IMR-90 (cell line): ENCODE measurements at regions not wholly inside any gene's neighbourhood (a gene's known extent, or its start where the extent isn't known, plus 50 kb on each side); places are given as distances from the start of the nearest gene placed in this dataset.

ENCODE experiments used
- ATAC-seq: fragments of 200-7000 bp; cut with Tn5 transposase; 2 replicates; pipeline ENCODE4 v1.9.1; 2020; ENCODE audit warnings: low read depth, mild to moderate bottlenecking, moderate library complexity
- BruUV-seq: library from RNA; stranded (reverse); fragments of 400-500 nt; replicated peaks from 2 replicates; lab custom pipeline; 2021; lab: Mats Ljungman, UMichigan
- CTCF ChIA-PET: fragments of 300-600 bp; formaldehyde crosslinking; extraction: SDS; loops from one replicate; lab custom pipeline; 2021; ENCODE audit warnings: antibody characterized with exemption; lab: Yijun Ruan, JAX
- POLR2A ChIA-PET: fragments of 300-600 bp; sonication (Branson Sonifier 250); formaldehyde crosslinking; loops from one replicate; lab custom pipeline; 2022; ENCODE audit warnings: antibody characterized with exemption; ENCODE audit not compliant: unreplicated experiment; lab: Charles Lee
- DNase-seq: peaks from one replicate; pipeline ENCODE4 v3.0.0; 2013
- H2AFZ ChIP-seq: replicated peaks from 2 replicates; pipeline ENCODE3; 2013; ENCODE audit warnings: low read length, mild to moderate bottlenecking; ENCODE audit not compliant: poor library complexity
- H2AK5ac ChIP-seq: 2 replicates; pipeline ENCODE4 v1.6.1; 2013; ENCODE audit warnings: low read depth, low read length, inconsistent platforms
- H2AK9ac ChIP-seq: replicated peaks from 2 replicates; pipeline ENCODE3; 2013; ENCODE audit warnings: mild to moderate bottlenecking, low read depth, low read length, moderate library complexity; ENCODE audit not compliant: poor library complexity
- H2BK120ac ChIP-seq: 2 replicates; pipeline ENCODE4 v1.6.1; 2013; ENCODE audit warnings: low read depth, low read length, inconsistent platforms
- H2BK15ac ChIP-seq: 3 replicates; pipeline ENCODE4 v1.6.1; 2013; ENCODE audit warnings: low read depth, low read length, inconsistent platforms
- H2BK20ac ChIP-seq: 2 replicates; pipeline ENCODE4 v1.6.1; 2013; ENCODE audit warnings: low read depth, mild to moderate bottlenecking, inconsistent platforms, low read length, moderate library complexity
- H2BK5ac ChIP-seq: 2 replicates; pipeline ENCODE4 v1.6.1; 2013; ENCODE audit warnings: mild to moderate bottlenecking, low read depth, low read length, inconsistent platforms; ENCODE audit not compliant: poor library complexity, severe bottlenecking
- H3K14ac ChIP-seq: replicated peaks from 2 replicates; pipeline ENCODE4 v1.6.1; 2013; ENCODE audit warnings: low read depth, low read length, inconsistent platforms
- H3K18ac ChIP-seq: 2 replicates; pipeline ENCODE4 v1.6.1; 2013; ENCODE audit warnings: low read depth, low read length, control low read depth
- H3K23ac ChIP-seq: 2 replicates; pipeline ENCODE4 v1.6.1; 2013; ENCODE audit warnings: low read depth, low read length, inconsistent platforms
- H3K27ac ChIP-seq: 2 replicates; pipeline ENCODE4 v1.5.1; 2013; ENCODE audit warnings: mild to moderate bottlenecking, control low read depth, low read length; ENCODE audit not compliant: insufficient read depth
- H3K27me3 ChIP-seq: 2 replicates; pipeline ENCODE4 v1.6.1; 2013; ENCODE audit warnings: low read length; ENCODE audit not compliant: control insufficient read depth, insufficient read depth
- H3K36me3 ChIP-seq: 2 replicates; pipeline ENCODE4 v1.6.1; 2013; ENCODE audit warnings: low read length, mixed read lengths; ENCODE audit not compliant: control insufficient read depth, insufficient read depth
- H3K4ac ChIP-seq: 2 replicates; pipeline ENCODE4 v1.6.1; 2013; ENCODE audit warnings: low read depth, low read length, inconsistent platforms
- H3K4me1 ChIP-seq: 2 replicates; pipeline ENCODE4 v1.6.1; 2013; ENCODE audit warnings: low read length, mixed read lengths; ENCODE audit not compliant: control insufficient read depth, insufficient read depth
- H3K4me2 ChIP-seq: 2 replicates; pipeline ENCODE4 v1.6.1; 2013; ENCODE audit warnings: low read depth, mild to moderate bottlenecking, control low read depth, low read length, moderate library complexity
- H3K4me3 ChIP-seq: 2 replicates; pipeline ENCODE4 v1.5.1; 2013; ENCODE audit warnings: low read depth, mild to moderate bottlenecking, control low read depth, low read length, moderate library complexity; ENCODE audit not compliant: insufficient read depth
- H3K56ac ChIP-seq: 2 replicates; pipeline ENCODE4 v1.6.1; 2013; ENCODE audit warnings: low read length, inconsistent platforms; ENCODE audit not compliant: insufficient read depth; ENCODE audit errors: extremely low read depth
- H3K79me1 ChIP-seq, 2 experiments: 2 replicates each; pipeline ENCODE4 v1.6.1; 2013; ENCODE audit warnings: low read length in 2 of 2, inconsistent platforms in 1 of 2, low read depth in 1 of 2
- H3K9ac ChIP-seq: 2 replicates; pipeline ENCODE4 v1.6.1; 2013; ENCODE audit warnings: low read depth, low read length, control low read depth
- H3K9me1 ChIP-seq: 2 replicates; pipeline ENCODE4 v1.6.1; 2013; ENCODE audit warnings: low read length, inconsistent platforms; ENCODE audit not compliant: insufficient read depth
- H3K9me3 ChIP-seq: 2 replicates; pipeline ENCODE4 v1.6.1; 2013; ENCODE audit warnings: low read length; ENCODE audit not compliant: control insufficient read depth, insufficient read depth
- H4K20me1 ChIP-seq: 2 replicates; pipeline ENCODE4 v1.6.1; 2013; ENCODE audit warnings: low read length, inconsistent platforms; ENCODE audit not compliant: insufficient read depth
- H4K5ac ChIP-seq: 2 replicates; pipeline ENCODE4 v1.6.1; 2013; ENCODE audit warnings: mild to moderate bottlenecking, low read depth, low read length, control low read depth
- H4K8ac ChIP-seq, 2 experiments: 2 replicates each; pipeline ENCODE4 v1.6.1; 2013; ENCODE audit warnings: low read depth in 2 of 2, low read length in 2 of 2, control low read depth in 1 of 2, inconsistent platforms in 1 of 2
- H4K91ac ChIP-seq: 2 replicates; pipeline ENCODE4 v1.6.1; 2013; ENCODE audit warnings: low read depth, low read length, inconsistent platforms; ENCODE audit not compliant: insufficient read depth
- BHLHE40 ChIP-seq: fragments of 150-350 bp; IDR thresholded peaks from 2 replicates; pipeline ENCODE4 v1.6.1; 2016; ENCODE audit warnings: mild to moderate bottlenecking, low read depth, low read length
- CEBPB ChIP-seq: IDR thresholded peaks from 2 replicates; pipeline ENCODE4 v1.6.1; 2012; ENCODE audit warnings: low read depth, low read length, improper control_type of control experiment
- CHD1 ChIP-seq: IDR thresholded peaks from 2 replicates; pipeline ENCODE4 v1.6.1; 2012; ENCODE audit warnings: low read depth, low read length, improper control_type of control experiment
- FOS ChIP-seq: fragments of 150-350 bp; IDR thresholded peaks from 2 replicates; pipeline ENCODE4 v1.6.1; 2016; ENCODE audit warnings: low read depth, low read length
- MAFK ChIP-seq: IDR thresholded peaks from 2 replicates; pipeline ENCODE4 v1.6.1; 2012; ENCODE audit warnings: low read depth, low read length, improper control_type of control experiment
- MAZ ChIP-seq: IDR thresholded peaks from 2 replicates; pipeline ENCODE4 v1.6.1; 2012; ENCODE audit warnings: low read depth, mild to moderate bottlenecking, low read length, improper control_type of control experiment, moderate library complexity, borderline replicate concordance
- MXI1 ChIP-seq: IDR thresholded peaks from 2 replicates; pipeline ENCODE4 v1.6.1; 2012; ENCODE audit warnings: low read depth, mild to moderate bottlenecking, low read length, moderate library complexity, borderline replicate concordance
- NFE2L2 ChIP-seq: fragments of 150-350 bp; IDR thresholded peaks from 2 replicates; pipeline ENCODE4 v1.6.1; 2016; ENCODE audit warnings: low read depth, mild to moderate bottlenecking, low read length
- POLR2A ChIP-seq: IDR thresholded peaks from 2 replicates; pipeline ENCODE4 v1.6.1; 2012; ENCODE audit warnings: mild to moderate bottlenecking, low read depth, low read length
- RAD21 ChIP-seq: IDR thresholded peaks from 2 replicates; pipeline ENCODE4 v1.6.1; 2012; ENCODE audit warnings: low read length, improper control_type of control experiment
- RCOR1 ChIP-seq: IDR thresholded peaks from 2 replicates; pipeline ENCODE4 v1.6.1; 2012; ENCODE audit warnings: mild to moderate bottlenecking, low read length, improper control_type of control experiment; ENCODE audit not compliant: insufficient replicate concordance
- RFX5 ChIP-seq: IDR thresholded peaks from 2 replicates; pipeline ENCODE4 v1.8.0; 2012; ENCODE audit warnings: low read depth, mild to moderate bottlenecking, low read length, moderate library complexity
- SMC3 ChIP-seq: fragments of 150-350 bp; IDR thresholded peaks from 2 replicates; pipeline ENCODE4 v1.6.1; 2016; ENCODE audit warnings: low read depth, mild to moderate bottlenecking, antibody characterized with exemption, low read length, moderate library complexity
- WGBS, 2 experiments: methylation state at CpG; one replicate each; pipeline versions ENCODE4 v1.1.5 to v1.1.7; 2013; ENCODE audit warnings: missing lambda C conversion rate in 2 of 2; ENCODE audit not compliant: insufficient read length in 1 of 2; ENCODE audit errors: extremely low coverage in 2 of 2; 5-methylcytosine and 5-hydroxymethylcytosine counted together
- dilution Hi-C: fragments of 300-500 bp; cut with HindIII; formaldehyde crosslinking; loops from one replicate; pipeline ENCODE4 v1.14.3; 2018; ENCODE audit warnings: low sequenced_read_pairs; ENCODE audit not compliant: unreplicated experiment
- in situ Hi-C: fragments of 300-500 bp; cut with MboI; formaldehyde crosslinking; loops from 3 replicates; pipeline ENCODE4 v1.14.3; 2019; ENCODE audit warnings: low sequenced_read_pairs, inconsistent platforms, mixed read lengths
- intact Hi-C: fragments of 100-400 bp; cut with micrococcal nuclease; formaldehyde crosslinking; loops from 2 replicates; pipeline ENCODE4 v1.10.0; 2022
- TF ChIP-seq, protein P1 (sequence below): conservative IDR thresholded peaks from 2 replicates; pipeline ENCODE4 v1.5.1; 2012; ENCODE audit warnings: mild to moderate bottlenecking, low read depth, low read length, improper control_type of control experiment
- TF ChIP-seq, protein P2 (sequence below): fragments of 150-350 bp; IDR thresholded peaks from 2 replicates; pipeline ENCODE4 v1.6.1; 2016; ENCODE audit warnings: low read depth, mild to moderate bottlenecking, low read length, moderate library complexity, borderline replicate concordance
- TF ChIP-seq, protein P3 (sequence below): fragments of 150-350 bp; IDR thresholded peaks from 2 replicates; pipeline ENCODE4 v1.6.1; 2017; ENCODE audit warnings: mild to moderate bottlenecking, antibody characterized with exemption, low read length, low read depth

DNA sequence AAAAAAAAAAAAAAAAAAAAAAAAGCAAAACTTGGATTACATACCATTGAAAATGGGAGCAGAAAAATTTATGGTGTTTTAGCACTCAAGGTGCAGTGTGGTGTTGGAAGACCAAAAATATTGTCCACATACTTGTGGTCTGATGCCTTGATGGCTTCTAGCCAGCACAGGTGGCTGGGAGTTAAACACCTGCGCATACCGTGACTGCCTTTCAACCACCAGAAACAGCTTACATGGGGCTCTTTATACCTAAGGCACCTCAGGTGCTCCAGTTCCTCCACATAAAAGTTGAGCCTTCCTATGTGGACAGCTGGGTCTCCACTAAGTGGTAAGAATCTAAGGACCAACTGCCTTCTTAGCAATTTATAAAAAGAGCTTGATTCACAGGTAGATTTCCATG, 802.6 kb upstream of the CELF4 start:
- ATAC-seq: no peak
- no peak overlapping the region for H4K5ac ChIP-seq
- WGBS, 2 experiments: no CpG with 5 or more reads among the region's 2 CpGs
- BruUV-seq: no TSS peak
- dilution Hi-C loops: no loop called here
- H4K20me1 ChIP-seq: no peaks in the 10 kb centered on the region
- no peaks in the 10 kb centered on the region for H3K36me3 ChIP-seq
- no peak overlapping the region for H2AFZ ChIP-seq
- H2BK15ac ChIP-seq: no peak overlapping the region
- H3K9ac ChIP-seq: no peak overlapping the region
- no peak overlapping the region for H3K18ac ChIP-seq
- intact Hi-C loops: no loop called here
- in situ Hi-C loops: no loop called here
- no peak overlapping the region for H2AK5ac ChIP-seq
- no peak overlapping the region for H4K8ac ChIP-seq
- H2BK20ac ChIP-seq: no peak overlapping the region
- no peak overlapping the region for H2BK5ac ChIP-seq
- H3K56ac ChIP-seq: no peak overlapping the region
- H3K79me1 ChIP-seq: no peaks in the 10 kb centered on the region
- DNase-seq: no peak
- H3K14ac ChIP-seq: no peak overlapping the region
- no peak overlapping the region for H4K91ac ChIP-seq
- no peak overlapping the region for H3K4me3 ChIP-seq
- ChIA-PET POLR2A (interaction anchor here (0.6 kb wide), 1 partner anchor 423 kb away, joined by 3 read pairs; no protein-coding TSS in a partner anchor), CTCF (no interaction called here)
- H3K4me2 ChIP-seq: no peak overlapping the region
- no peak overlapping the region for H3K4ac ChIP-seq
- H3K27me3 ChIP-seq: no peaks in the 10 kb centered on the region
- H2BK120ac ChIP-seq: no peak overlapping the region
- H3K27ac ChIP-seq: no peak overlapping the region
- no peaks in the 10 kb centered on the region for H3K9me1 ChIP-seq
- TF ChIP-seq RAD21: no peak
- no peak for TF ChIP-seq POLR2A
- TF ChIP-seq MAZ: no peak
- no peak for TF ChIP-seq MXI1
- no peak for TF ChIP-seq FOS
- no peak for TF ChIP-seq SMC3
- TF ChIP-seq, protein P1, sequence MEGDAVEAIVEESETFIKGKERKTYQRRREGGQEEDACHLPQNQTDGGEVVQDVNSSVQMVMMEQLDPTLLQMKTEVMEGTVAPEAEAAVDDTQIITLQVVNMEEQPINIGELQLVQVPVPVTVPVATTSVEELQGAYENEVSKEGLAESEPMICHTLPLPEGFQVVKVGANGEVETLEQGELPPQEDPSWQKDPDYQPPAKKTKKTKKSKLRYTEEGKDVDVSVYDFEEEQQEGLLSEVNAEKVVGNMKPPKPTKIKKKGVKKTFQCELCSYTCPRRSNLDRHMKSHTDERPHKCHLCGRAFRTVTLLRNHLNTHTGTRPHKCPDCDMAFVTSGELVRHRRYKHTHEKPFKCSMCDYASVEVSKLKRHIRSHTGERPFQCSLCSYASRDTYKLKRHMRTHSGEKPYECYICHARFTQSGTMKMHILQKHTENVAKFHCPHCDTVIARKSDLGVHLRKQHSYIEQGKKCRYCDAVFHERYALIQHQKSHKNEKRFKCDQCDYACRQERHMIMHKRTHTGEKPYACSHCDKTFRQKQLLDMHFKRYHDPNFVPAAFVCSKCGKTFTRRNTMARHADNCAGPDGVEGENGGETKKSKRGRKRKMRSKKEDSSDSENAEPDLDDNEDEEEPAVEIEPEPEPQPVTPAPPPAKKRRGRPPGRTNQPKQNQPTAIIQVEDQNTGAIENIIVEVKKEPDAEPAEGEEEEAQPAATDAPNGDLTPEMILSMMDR: no peak
- TF ChIP-seq, protein P2, sequence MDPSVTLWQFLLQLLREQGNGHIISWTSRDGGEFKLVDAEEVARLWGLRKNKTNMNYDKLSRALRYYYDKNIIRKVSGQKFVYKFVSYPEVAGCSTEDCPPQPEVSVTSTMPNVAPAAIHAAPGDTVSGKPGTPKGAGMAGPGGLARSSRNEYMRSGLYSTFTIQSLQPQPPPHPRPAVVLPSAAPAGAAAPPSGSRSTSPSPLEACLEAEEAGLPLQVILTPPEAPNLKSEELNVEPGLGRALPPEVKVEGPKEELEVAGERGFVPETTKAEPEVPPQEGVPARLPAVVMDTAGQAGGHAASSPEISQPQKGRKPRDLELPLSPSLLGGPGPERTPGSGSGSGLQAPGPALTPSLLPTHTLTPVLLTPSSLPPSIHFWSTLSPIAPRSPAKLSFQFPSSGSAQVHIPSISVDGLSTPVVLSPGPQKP: no peak
- TF ChIP-seq CHD1: no peak
- TF ChIP-seq CEBPB: no peak
- TF ChIP-seq, protein P3, sequence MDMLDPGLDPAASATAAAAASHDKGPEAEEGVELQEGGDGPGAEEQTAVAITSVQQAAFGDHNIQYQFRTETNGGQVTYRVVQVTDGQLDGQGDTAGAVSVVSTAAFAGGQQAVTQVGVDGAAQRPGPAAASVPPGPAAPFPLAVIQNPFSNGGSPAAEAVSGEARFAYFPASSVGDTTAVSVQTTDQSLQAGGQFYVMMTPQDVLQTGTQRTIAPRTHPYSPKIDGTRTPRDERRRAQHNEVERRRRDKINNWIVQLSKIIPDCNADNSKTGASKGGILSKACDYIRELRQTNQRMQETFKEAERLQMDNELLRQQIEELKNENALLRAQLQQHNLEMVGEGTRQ: no peak
- no peak for TF ChIP-seq RFX5
- TF ChIP-seq RCOR1: no peak
- no peak for TF ChIP-seq BHLHE40
- TF ChIP-seq MAFK: no peak
- no peak for TF ChIP-seq NFE2L2
- no peak overlapping the region for H3K23ac ChIP-seq
- H3K9me3 ChIP-seq: peaks cover 7% of the 10 kb centered on the region
- no peaks in the 10 kb centered on the region for H3K4me1 ChIP-seq
- no peak overlapping the region for H2AK9ac ChIP-seq
